Stimulated activated CD4-positive, alpha-beta T cell treated with anti-CD3 and anti-CD28 coated beads, Interleukin-12 subunit alpha, Interleukin-12 subunit beta, amount 100 ng/mL, for 24 hours (primary cell): ENCODE measurements at regions not wholly inside any gene's neighbourhood (a gene's known extent, or its start where the extent isn't known, plus 50 kb on each side); places are given as distances from the start of the nearest gene placed in this dataset.

Experiments used
- DNase-seq, 2 experiments: peaks; one replicate each; pipeline ENCODE4 v3.0.0-alpha.2; 2020; ENCODE audit warnings: low read depth in 2 of 2

- DNase-seq, result no peak
Observed at GRCh38 chr3:99119385-99119784, 217.9 kb upstream of the DCBLD2 start.

- no peak for DNase-seq
Observed at GRCh38 chr3:99118381-99118780, 216.9 kb upstream of the DCBLD2 start.

- no peak for DNase-seq
Observed at GRCh38 chr3:99114565-99115291, 213.2 kb upstream of the DCBLD2 start.

- DNase-seq, result no peak
Observed at GRCh38 chr3:99111235-99111634, 209.7 kb upstream of the DCBLD2 start.

- no peak for DNase-seq
Observed at GRCh38 chr3:99110401-99110800, 208.9 kb upstream of the DCBLD2 start.

- DNase-seq, result no peak
Observed at GRCh38 chr3:99108508-99108907, 207.0 kb upstream of the DCBLD2 start.

GRCh38 chr3:99094606-99095005, 193.1 kb upstream of the DCBLD2 start:
- DNase-seq, result no peak

- no peak for DNase-seq
Observed at GRCh38 chr3:99087277-99087676, 185.8 kb upstream of the DCBLD2 start.

GRCh38 chr3:99084826-99085225, 183.3 kb upstream of the DCBLD2 start:
- DNase-seq, result no peak

- no peak for DNase-seq
Observed at GRCh38 chr3:99084156-99084555, 182.7 kb upstream of the DCBLD2 start.

- DNase-seq, result no peak
Observed at GRCh38 chr3:99071096-99071495, 169.6 kb upstream of the DCBLD2 start.

GRCh38 chr3:99069973-99070372, 168.5 kb upstream of the DCBLD2 start:
- DNase-seq, result no peak

GRCh38 chr3:99066863-99067262, 165.4 kb upstream of the DCBLD2 start:
- DNase-seq, result no peak

- DNase-seq, result no peak
Observed at GRCh38 chr3:99049164-99049563, 147.7 kb upstream of the DCBLD2 start.

GRCh38 chr3:99041747-99042146, 140.3 kb upstream of the DCBLD2 start:
- DNase-seq, result no peak

- DNase-seq, result no peak
Observed at GRCh38 chr3:99031778-99032177, 130.3 kb upstream of the DCBLD2 start.

- DNase-seq, result no peak
Observed at GRCh38 chr3:99023590-99024192, 122.2 kb upstream of the DCBLD2 start.

GRCh38 chr3:99021466-99021865, 120.0 kb upstream of the DCBLD2 start:
- DNase-seq, result no peak

GRCh38 chr3:99016452-99016851, 115.0 kb upstream of the DCBLD2 start:
- DNase-seq, result no peak

GRCh38 chr3:99013777-99014315, 112.4 kb upstream of the DCBLD2 start:
- DNase-seq, result no peak

GRCh38 chr3:99013077-99013476, 111.6 kb upstream of the DCBLD2 start:
- DNase-seq, result no peak

- no peak for DNase-seq
Observed at GRCh38 chr3:99012051-99012450, 110.6 kb upstream of the DCBLD2 start.

GRCh38 chr3:99009851-99010250, 108.4 kb upstream of the DCBLD2 start:
- no peak for DNase-seq
